Fibroblast of lung (primary cell): ENCODE measurements at regions not wholly inside any gene's neighbourhood (a gene's known extent, or its start where the extent isn't known, plus 50 kb on each side); places are given as distances from the start of the nearest gene placed in this dataset.

ENCODE experiments used
- DNase-seq, 2 donors: peaks; one replicate each; pipeline versions ENCODE4 v3.0.0 to v3.0.0-alpha.2; 2010; ENCODE audit warnings: low read depth in 2 of 2
- H2AFZ ChIP-seq: 2 replicates; pipeline ENCODE4 v1.5.1; 2012; ENCODE audit warnings: low read length, control low read depth, inconsistent platforms
- H3K27ac ChIP-seq: 2 replicates; pipeline ENCODE4 v1.5.1; 2011; ENCODE audit warnings: low read length, control low read depth; ENCODE audit not compliant: insufficient read depth
- H3K27me3 ChIP-seq: 2 replicates; pipeline ENCODE4 v1.5.1; 2011; ENCODE audit warnings: mild to moderate bottlenecking, low read length; ENCODE audit not compliant: control insufficient read depth, insufficient read depth
- H3K36me3 ChIP-seq: 2 replicates; pipeline ENCODE4 v1.5.1; 2011; ENCODE audit warnings: low read length; ENCODE audit not compliant: control insufficient read depth, insufficient read depth
- H3K4me1 ChIP-seq: 2 replicates; pipeline ENCODE4 v1.5.1; 2011; ENCODE audit warnings: low read length; ENCODE audit not compliant: control insufficient read depth, insufficient read depth; ENCODE audit errors: extremely low read depth
- H3K4me2 ChIP-seq: 2 replicates; pipeline ENCODE4 v1.5.1; 2011; ENCODE audit warnings: low read length, control low read depth; ENCODE audit not compliant: insufficient read depth; ENCODE audit errors: extremely low read depth
- H3K4me3 ChIP-seq, 4 experiments: fragments of 200-600 bp in 1 of 4; sonication (generic) in 1 of 4; replicated peaks in 1 of 4; 2 replicates each; pipeline ENCODE4 v1.5.1; 2011 to 2016; ENCODE audit warnings: low read length in 4 of 4, low read depth in 3 of 4, mild to moderate bottlenecking in 3 of 4, control low read depth in 2 of 4, inconsistent platforms in 1 of 4, mixed read lengths in 1 of 4; ENCODE audit not compliant: insufficient read depth in 1 of 4; ENCODE audit errors: control extremely low read depth in 1 of 4
- H3K79me2 ChIP-seq: 2 replicates; pipeline ENCODE4 v1.5.1; 2012; ENCODE audit warnings: mild to moderate bottlenecking, low read length, inconsistent platforms; ENCODE audit not compliant: control insufficient read depth, insufficient read depth
- H3K9ac ChIP-seq: 2 replicates; pipeline ENCODE4 v1.5.1; 2011; ENCODE audit warnings: mild to moderate bottlenecking, low read length, control low read depth; ENCODE audit not compliant: insufficient read depth
- H3K9me3 ChIP-seq: 2 replicates; pipeline ENCODE4 v1.5.1; 2012; ENCODE audit warnings: low read depth, low read length; ENCODE audit not compliant: control insufficient read depth, insufficient read depth
- H4K20me1 ChIP-seq: 2 replicates; pipeline ENCODE4 v1.5.1; 2011; ENCODE audit warnings: low read length; ENCODE audit not compliant: control insufficient read depth, insufficient read depth; ENCODE audit errors: extremely low read depth
- CTCF ChIP-seq, 2 donors: IDR thresholded peaks in 1 of 2; conservative IDR thresholded peaks in 1 of 2; 1 replicate in 1 of 2; 2 replicates in 1 of 2; pipeline ENCODE4 v1.5.1; 2011 to 2012; ENCODE audit warnings: low read length in 2 of 2, control low read depth in 1 of 2, inconsistent platforms in 1 of 2, low read depth in 1 of 2, mild to moderate bottlenecking in 1 of 2
- EZH2 ChIP-seq: IDR thresholded peaks from 2 replicates; pipeline ENCODE4 v1.5.1; 2012; ENCODE audit warnings: low read length, control low read depth, mild to moderate bottlenecking; ENCODE audit errors: missing control alignments

GRCh38 chr13:26883613-26884257 lies 123.1 kb upstream of the GPR12 start:
- H3K9me3 ChIP-seq = no peaks in the 10 kb centered on the region
- no peaks in the 10 kb centered on the region for H3K79me2 ChIP-seq
- H3K9ac ChIP-seq = no peak overlapping the region
- no peak for DNase-seq
- no peaks in the 10 kb centered on the region for H3K36me3 ChIP-seq
- no peak overlapping the region for H3K4me3 ChIP-seq
- TF ChIP-seq EZH2 = no peak
- peaks cover 2% of the 10 kb centered on the region for H3K27me3 ChIP-seq
- no peak overlapping the region for H3K4me2 ChIP-seq
- H3K4me1 ChIP-seq = no peaks in the 10 kb centered on the region
- H2AFZ ChIP-seq = no peak overlapping the region
- H3K27ac ChIP-seq = no peak overlapping the region
- H4K20me1 ChIP-seq = no peaks in the 10 kb centered on the region

- Histone ChIP-seq H3K36me3 (no peaks in the 10 kb centered on the region), H3K27me3 (peaks cover 2% of the 10 kb centered on the region), H3K27ac (no peak overlapping the region), H4K20me1 (no peaks in the 10 kb centered on the region), H3K79me2 (no peaks in the 10 kb centered on the region), H3K4me3 (no peak overlapping the region), H3K9ac (no peak overlapping the region), H3K9me3 (no peaks in the 10 kb centered on the region), H2AFZ (no peak overlapping the region), H3K4me2 (no peak overlapping the region), H3K4me1 (no peaks in the 10 kb centered on the region)
- DNase-seq = no peak
- TF ChIP-seq CTCF (conservative IDR thresholded peaks at IDR 0.05 in 1 of 2, IDR thresholded peaks at IDR 0.05 in 1 of 2; ENCODE audit: low read depth in 1 of 2, low read length in 2 of 2) = no peak
- TF ChIP-seq EZH2 = no peak
These were observed 122.1 kb upstream of the GPR12 start for GRCh38 chr13:26882731-26883130.

- TF ChIP-seq CTCF (conservative IDR thresholded peaks at IDR 0.05 in 1 of 2, IDR thresholded peaks at IDR 0.05 in 1 of 2; ENCODE audit: low read depth in 1 of 2, low read length in 2 of 2) (no peak), EZH2 (no peak)
- Histone ChIP-seq H3K4me1 (no peaks in the 10 kb centered on the region), H2AFZ (no peak overlapping the region), H3K27me3 (peaks cover 2% of the 10 kb centered on the region), H3K27ac (no peak overlapping the region), H3K9me3 (no peaks in the 10 kb centered on the region), H3K4me2 (no peak overlapping the region), H3K36me3 (no peaks in the 10 kb centered on the region), H3K79me2 (no peaks in the 10 kb centered on the region), H3K9ac (no peak overlapping the region), H3K4me3 (no peak overlapping the region), H4K20me1 (no peaks in the 10 kb centered on the region)
- DNase-seq = peak; percentile 2 to 44
These were observed 120.6 kb upstream of the GPR12 start for GRCh38 chr13:26881154-26881553.
